Esophagus squamous epithelium (tissue), 4 donors: ENCODE measurements at regions not wholly inside any gene's neighbourhood (a gene's known extent, or its start where the extent isn't known, plus 50 kb on each side); places are given as distances from the start of the nearest gene placed in this dataset.

Source experiments
- CTCF ChIP-seq, 6 experiments: fragments of 450-650 bp in 4 of 6; fragments of 200-600 bp in 2 of 6; sonication (generic) in 2 of 6; IDR thresholded peaks; one replicate each; pipeline ENCODE4 v1.5.1; 2016 to 2019; ENCODE audit warnings: antibody characterized with exemption in 6 of 6, mild to moderate bottlenecking in 4 of 6, moderate library complexity in 4 of 6
- POLR2A ChIP-seq, 4 donors: fragments of 450-650 bp; IDR thresholded peaks; one replicate each; pipeline ENCODE4 v1.6.1; 2017; ENCODE audit warnings: antibody characterized with exemption in 4 of 4, mild to moderate bottlenecking in 4 of 4, moderate library complexity in 3 of 4

DNA sequence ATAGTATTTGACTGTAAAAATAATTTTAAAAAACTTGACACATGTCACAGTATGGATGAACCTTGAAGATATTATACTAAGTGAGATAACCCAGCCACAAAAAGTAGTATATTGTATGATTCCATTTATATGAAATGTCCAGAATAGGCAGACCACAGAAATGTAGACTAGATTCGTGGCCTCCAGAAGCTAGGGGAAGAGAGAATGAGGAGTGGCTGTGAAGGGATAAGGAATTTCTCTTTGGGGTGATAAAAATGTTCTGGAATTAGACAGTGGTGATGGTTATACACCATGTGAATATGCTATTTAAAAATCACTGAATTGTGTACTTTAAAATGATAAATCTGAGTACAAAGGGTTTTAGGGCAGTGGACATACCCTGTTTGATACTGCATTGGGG, 253.1 kb upstream of the DYNLRB2 start:
- TF ChIP-seq CTCF (IDR thresholded peaks at IDR 0.05) (no peak), POLR2A (IDR thresholded peaks at IDR 0.05) (no peak)
